Cardiac muscle cell (in vitro differentiated cells and primary cell): ENCODE measurements at regions not wholly inside any gene's neighbourhood (a gene's known extent, or its start where the extent isn't known, plus 50 kb on each side); places are given as distances from the start of the nearest gene placed in this dataset.

Source experiments
- DNase-seq, 2 donors: peaks; one replicate each; pipeline versions ENCODE4 v3.0.0 to v3.0.0-alpha.2; 2010 to 2017; ENCODE audit warnings: low read depth in 1 of 2, low spot score in 1 of 2
- H3K27ac ChIP-seq: fragments of 200-600 bp; sonication (generic); 2 replicates; pipeline ENCODE4 v1.5.1; 2016
- H3K27me3 ChIP-seq: fragments of 200-600 bp; sonication (generic); 2 replicates; pipeline ENCODE4 v1.6.0; 2016; ENCODE audit warnings: control low read depth
- H3K36me3 ChIP-seq: fragments of 200-600 bp; sonication (generic); 2 replicates; pipeline ENCODE4 v1.5.1; 2016; ENCODE audit warnings: control low read depth
- H3K4me1 ChIP-seq: fragments of 200-600 bp; sonication (generic); 2 replicates; pipeline ENCODE4 v1.8.1; 2017; ENCODE audit warnings: low read depth, mild to moderate bottlenecking, mixed run types
- H3K4me3 ChIP-seq: fragments of 200-600 bp; sonication (generic); 2 replicates; pipeline ENCODE4 v1.5.1; 2016; ENCODE audit warnings: mild to moderate bottlenecking
- H3K9me3 ChIP-seq: fragments of 200-600 bp; sonication (generic); 2 replicates; pipeline ENCODE4 v1.5.1; 2017; ENCODE audit warnings: low read depth, mild to moderate bottlenecking, control low read depth
- TF ChIP-seq, protein P1 (sequence below): IDR thresholded peaks from 2 replicates; pipeline ENCODE4 v1.5.1; 2012; ENCODE audit warnings: low read depth, mild to moderate bottlenecking, low read length

DNA sequence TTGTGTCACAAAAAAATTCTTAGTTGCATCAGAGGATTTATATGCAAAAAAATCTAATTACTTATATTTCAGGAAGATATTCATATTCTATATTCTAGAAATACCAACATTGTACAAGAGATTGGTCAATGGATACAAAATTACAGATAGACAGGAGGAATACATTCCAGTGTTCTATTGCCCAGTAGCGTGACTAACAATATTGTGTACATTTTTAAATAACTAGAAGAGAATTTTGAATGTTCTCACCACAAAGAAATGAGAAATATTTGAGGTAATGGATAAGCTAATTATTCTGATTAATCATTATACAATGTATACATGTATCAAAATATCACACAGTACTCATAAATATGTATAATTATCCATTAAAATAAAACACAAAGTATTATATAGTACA, 253.3 kb downstream of the IPMK start:
- Histone ChIP-seq H3K9me3 (no peaks in the 10 kb centered on the region), H3K4me1 (no peaks in the 10 kb centered on the region), H3K27ac (no peak overlapping the region), H3K4me3 (no peak overlapping the region), H3K27me3 (no peaks in the 10 kb centered on the region), H3K36me3 (no peaks in the 10 kb centered on the region)
- DNase-seq: no peak
- TF ChIP-seq, protein P1, sequence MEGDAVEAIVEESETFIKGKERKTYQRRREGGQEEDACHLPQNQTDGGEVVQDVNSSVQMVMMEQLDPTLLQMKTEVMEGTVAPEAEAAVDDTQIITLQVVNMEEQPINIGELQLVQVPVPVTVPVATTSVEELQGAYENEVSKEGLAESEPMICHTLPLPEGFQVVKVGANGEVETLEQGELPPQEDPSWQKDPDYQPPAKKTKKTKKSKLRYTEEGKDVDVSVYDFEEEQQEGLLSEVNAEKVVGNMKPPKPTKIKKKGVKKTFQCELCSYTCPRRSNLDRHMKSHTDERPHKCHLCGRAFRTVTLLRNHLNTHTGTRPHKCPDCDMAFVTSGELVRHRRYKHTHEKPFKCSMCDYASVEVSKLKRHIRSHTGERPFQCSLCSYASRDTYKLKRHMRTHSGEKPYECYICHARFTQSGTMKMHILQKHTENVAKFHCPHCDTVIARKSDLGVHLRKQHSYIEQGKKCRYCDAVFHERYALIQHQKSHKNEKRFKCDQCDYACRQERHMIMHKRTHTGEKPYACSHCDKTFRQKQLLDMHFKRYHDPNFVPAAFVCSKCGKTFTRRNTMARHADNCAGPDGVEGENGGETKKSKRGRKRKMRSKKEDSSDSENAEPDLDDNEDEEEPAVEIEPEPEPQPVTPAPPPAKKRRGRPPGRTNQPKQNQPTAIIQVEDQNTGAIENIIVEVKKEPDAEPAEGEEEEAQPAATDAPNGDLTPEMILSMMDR: no peak

DNA sequence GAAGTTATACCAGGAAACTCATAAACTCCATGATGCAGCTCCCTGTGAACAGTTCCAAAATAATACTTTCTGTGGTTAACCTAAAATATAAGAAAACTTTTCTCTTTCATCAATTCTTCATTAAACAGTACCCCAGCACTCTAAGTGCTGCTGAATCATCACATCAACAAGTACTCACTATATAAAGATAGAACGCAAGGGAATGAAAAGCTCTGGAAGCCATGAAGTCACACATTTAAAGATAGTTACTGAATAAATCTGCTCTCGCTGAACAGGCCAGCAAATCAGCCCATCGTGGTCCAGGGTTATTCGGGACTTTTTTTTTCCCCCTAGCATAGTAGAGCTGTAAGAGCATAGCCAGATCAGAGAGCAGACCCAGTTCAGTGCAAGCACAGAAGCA, 254.3 kb downstream of the IPMK start:
- H3K36me3 ChIP-seq: no peaks in the 10 kb centered on the region
- no peak for DNase-seq
- H3K9me3 ChIP-seq: no peaks in the 10 kb centered on the region
- no peak overlapping the region for H3K4me3 ChIP-seq
- TF ChIP-seq, protein P1: no peak
- no peaks in the 10 kb centered on the region for H3K4me1 ChIP-seq
- H3K27ac ChIP-seq: no peak overlapping the region
- no peaks in the 10 kb centered on the region for H3K27me3 ChIP-seq

DNA sequence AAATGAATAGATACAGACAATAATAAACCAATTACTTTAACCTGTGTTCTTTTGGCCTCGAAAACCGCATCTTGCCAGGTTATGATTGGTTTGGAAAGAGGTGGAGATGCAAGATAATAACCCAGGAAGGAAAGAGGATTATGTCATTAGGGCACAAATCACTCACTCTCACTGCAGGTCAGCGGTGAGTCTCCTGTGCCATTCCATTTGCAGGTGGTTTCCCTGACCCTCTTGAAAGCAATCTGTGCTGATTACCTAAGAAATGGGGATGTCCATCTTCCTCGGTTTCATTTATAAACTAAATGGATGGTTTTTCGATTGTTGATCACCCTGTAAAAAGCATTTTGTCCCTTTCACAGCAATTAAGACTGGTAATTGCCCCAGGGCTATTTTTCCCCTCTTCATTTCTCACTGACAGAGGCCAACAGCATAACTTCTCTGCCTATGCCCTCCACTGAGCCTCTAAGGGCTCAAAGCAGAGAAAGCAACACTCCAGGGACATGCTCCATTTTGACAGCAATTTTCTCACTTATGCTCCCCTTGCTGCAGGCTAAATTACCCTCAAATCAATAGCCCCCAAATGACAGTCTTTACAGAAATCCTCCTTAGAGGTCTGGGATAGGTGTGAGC, 257.5 kb downstream of the IPMK start:
- TF ChIP-seq, protein P1: no peak
- no peaks in the 10 kb centered on the region for H3K36me3 ChIP-seq
- no peak overlapping the region for H3K4me3 ChIP-seq

DNA sequence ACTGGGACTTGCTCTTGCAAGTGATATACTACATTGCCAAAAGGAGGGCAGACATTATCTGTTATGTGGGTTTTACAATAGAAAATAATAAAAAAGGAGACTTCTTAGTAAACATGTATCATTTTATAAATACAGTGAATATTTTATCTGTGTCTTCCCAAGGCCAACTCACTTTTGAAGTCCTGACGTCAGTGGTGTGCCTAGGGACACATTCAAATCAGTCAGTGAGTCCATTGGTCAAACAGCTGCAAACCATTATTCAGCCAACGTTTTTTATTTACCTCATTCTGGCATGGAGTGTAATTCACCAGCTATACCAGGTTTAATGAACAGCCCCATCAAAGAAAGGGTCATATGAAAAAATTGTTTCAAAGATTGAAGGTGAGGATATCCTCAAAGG, 263.7 kb downstream of the IPMK start:
- Histone ChIP-seq H3K4me1 (no peaks in the 10 kb centered on the region), H3K36me3 (no peaks in the 10 kb centered on the region), H3K4me3 (no peak overlapping the region), H3K27me3 (no peaks in the 10 kb centered on the region), H3K9me3 (no peaks in the 10 kb centered on the region), H3K27ac (no peak overlapping the region)
- TF ChIP-seq, protein P1: no peak
- DNase-seq: no peak

More for the DNA sequence above, 257.5 kb downstream of the IPMK start:
- H3K27ac ChIP-seq: no peak overlapping the region
- no peak for DNase-seq
- no peaks in the 10 kb centered on the region for H3K4me1 ChIP-seq
- no peaks in the 10 kb centered on the region for H3K27me3 ChIP-seq
- H3K9me3 ChIP-seq: no peaks in the 10 kb centered on the region

DNA sequence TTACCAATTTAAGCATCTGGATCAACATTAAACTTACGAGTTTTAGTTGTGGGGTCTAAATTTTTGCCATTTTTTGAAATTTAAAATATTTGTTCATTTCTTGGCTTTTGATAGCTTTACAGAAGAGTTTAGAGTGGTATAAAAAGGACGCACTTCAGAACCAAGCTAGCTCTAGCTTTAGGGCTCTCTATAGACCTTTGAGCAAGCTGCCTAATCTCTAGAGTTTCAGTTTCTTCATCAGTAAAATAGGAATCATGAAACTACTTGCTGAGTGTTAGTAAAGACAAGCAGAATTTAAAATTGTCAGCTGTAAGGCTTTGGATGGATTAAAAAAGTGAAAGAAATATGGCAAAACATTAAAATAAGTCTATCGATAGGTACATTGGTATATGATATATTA, 266.5 kb downstream of the IPMK start:
- TF ChIP-seq, protein P1: no peak
- H3K27ac ChIP-seq: no peak overlapping the region
- no peaks in the 10 kb centered on the region for H3K9me3 ChIP-seq
- no peaks in the 10 kb centered on the region for H3K27me3 ChIP-seq
- H3K4me3 ChIP-seq: no peak overlapping the region
- DNase-seq: no peak
- H3K4me1 ChIP-seq: no peaks in the 10 kb centered on the region
- H3K36me3 ChIP-seq: no peaks in the 10 kb centered on the region
